GM19099 (cell line): ENCODE measurements at regions not wholly inside any gene's neighbourhood (a gene's known extent, or its start where the extent isn't known, plus 50 kb on each side); places are given as distances from the start of the nearest gene placed in this dataset.

ENCODE experiments used
- POLR2A ChIP-seq: IDR thresholded peaks from 3 replicates; pipeline ENCODE4 v1.6.1; 2011; ENCODE audit warnings: low read depth; ENCODE audit not compliant: insufficient read length; ENCODE audit errors: extremely low read depth

DNA sequence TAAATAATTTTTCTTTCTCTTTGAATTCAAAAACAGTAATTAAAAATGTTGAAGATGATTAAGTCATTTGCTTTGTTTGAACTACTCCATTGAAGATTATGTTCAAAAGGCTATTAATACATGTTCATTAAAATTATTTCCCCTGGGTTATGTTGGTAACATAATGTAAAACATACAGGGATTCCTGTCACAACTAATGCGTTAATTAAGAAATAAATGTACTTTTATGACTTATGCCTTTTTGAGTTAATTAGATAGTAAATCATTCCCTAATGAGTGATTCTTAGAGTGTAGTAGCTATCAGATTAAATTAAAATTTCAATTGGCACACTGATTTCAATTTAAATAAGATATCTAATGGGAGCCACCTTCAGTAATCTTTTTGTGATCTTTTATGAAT is 549.1 kb downstream of the ANKRD50 start:
- TF ChIP-seq POLR2A: no peak

- no peak for TF ChIP-seq POLR2A
These were observed 544.9 kb downstream of the ANKRD50 start for GRCh38 chr4:124167602-124168001.

DNA sequence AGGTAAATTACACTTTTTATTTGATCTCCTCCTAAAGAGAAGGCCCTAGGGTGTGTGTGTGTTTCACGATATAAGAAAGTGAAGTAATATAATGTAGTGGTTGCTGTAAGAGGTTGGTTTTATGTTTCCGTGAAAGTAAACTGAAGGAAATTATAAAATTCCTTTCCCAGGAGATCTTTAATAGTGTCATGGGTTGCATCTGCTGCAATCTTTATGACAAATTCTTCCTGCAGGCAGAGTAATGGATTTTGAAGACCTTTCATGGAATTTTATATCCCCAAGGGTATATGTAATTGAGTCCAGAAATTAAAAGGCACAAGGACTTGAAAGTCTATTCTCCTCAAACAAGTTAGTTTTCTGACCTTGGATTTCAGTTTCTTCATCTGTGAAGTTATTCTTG is 538.6 kb downstream of the ANKRD50 start:
- TF ChIP-seq POLR2A: no peak

DNA sequence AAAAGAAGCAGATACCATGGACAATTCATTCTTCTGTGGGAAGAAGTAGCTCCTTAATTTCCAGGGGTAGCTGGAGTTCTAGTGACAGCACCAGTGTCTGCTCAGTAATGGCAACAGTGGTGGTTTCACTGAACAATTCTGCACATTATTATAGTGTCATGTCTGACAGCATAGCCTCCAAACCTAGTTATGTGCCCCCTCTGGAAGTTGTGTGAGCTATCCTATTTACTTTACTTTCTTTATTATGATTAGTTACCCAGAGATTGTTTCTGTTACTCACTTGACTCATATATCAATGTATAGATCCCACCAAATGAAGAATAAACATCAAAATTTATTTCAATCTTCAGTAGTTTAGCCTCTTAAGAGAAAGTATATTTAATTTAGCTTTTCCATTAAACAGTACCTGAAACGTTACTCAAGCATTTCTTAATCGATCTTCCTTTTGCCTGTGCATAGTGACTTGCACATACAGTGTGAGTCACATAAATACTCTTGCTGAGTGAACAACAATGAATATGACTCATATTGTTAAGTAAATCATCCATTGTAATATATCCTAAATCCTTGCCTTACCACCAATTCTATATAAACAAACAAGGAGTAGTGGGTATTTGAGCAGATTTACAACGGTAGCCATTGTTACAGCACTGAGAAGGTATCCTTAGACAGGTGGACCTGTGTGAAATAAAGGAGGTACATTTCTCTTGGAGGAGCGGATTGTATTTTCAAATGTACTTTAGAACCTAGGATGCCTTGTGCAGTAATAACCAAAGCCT is 534.7 kb downstream of the ANKRD50 start:
- TF ChIP-seq POLR2A: no peak

DNA sequence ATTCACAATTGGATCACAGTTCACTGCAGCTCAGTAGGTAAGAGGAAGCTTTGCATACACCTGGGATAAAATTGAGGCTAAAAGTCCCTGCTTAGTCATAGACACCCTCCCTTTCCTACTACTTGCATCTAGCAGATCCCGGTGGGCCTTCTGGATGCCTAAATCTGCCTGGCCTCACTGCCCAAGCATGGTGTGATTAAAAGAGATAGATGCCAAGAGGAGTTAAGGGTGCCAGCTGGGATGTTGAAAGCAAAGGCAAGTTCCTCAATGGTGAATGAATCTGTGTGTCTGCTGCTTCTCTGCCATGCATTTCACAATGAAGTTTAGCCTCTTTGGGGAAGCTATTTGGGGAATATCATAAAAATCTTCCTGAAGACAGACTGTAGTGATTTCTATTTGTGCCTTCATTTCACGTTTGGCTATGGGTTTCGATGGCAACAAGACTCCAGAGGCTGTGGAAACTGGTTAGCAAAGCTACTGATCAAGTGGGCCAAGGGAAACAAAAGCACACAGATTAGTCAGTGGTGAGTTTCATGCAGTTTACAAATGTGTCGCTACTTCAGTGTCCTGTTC is 534.0 kb downstream of the ANKRD50 start:
- TF ChIP-seq POLR2A: no peak

GRCh38 chr4:124179506-124180186 is 532.9 kb downstream of the ANKRD50 start:
- TF ChIP-seq POLR2A: no peak

DNA sequence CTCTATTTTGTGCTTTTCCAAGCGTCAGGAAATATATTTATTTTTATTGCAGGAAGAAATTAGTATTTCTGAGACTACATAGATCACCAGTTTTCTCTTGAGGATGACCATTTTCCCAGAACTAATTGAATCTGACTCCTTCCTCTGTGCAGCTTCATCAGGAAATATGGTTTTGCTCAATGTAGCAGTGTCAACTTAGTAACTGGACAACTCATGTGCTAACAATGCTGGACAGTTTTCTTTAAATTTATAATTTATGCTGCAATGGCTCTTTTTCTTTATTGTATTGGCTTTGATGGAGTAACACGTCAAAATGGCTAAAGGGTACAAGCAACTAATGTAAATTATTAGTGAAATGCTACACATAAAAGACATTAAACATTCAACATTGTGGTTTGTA is 531.5 kb downstream of the ANKRD50 start:
- no peak for TF ChIP-seq POLR2A

DNA sequence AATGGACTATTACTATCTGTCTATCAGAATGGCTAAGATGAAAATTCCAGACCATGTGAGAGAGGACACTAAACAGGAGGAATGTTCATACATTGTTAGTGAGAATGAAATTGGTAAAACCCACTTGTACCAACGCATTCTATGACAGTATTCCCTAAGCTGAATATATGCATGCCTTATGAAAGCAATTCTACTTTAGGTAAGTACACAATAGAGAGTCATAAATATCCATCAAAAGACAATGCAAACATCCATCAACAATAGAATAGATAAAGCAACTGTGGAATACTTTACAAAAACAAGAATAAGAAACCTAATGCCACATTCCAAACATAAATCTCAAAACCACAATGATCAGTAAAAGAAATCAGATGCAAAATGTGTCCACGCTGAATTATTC is 529.3 kb downstream of the ANKRD50 start:
- no peak for TF ChIP-seq POLR2A

- no peak for TF ChIP-seq POLR2A
These were observed 528.6 kb downstream of the ANKRD50 start for GRCh38 chr4:124183926-124184325.

- no peak for TF ChIP-seq POLR2A
These were observed 527.7 kb downstream of the ANKRD50 start for GRCh38 chr4:124184792-124185191.

GRCh38 chr4:124188595-124188994 is 523.9 kb downstream of the ANKRD50 start:
- no peak for TF ChIP-seq POLR2A

GRCh38 chr4:124189545-124189944 is 523.0 kb downstream of the ANKRD50 start:
- TF ChIP-seq POLR2A: no peak

GRCh38 chr4:124191329-124191728 is 521.2 kb downstream of the ANKRD50 start:
- TF ChIP-seq POLR2A: no peak

DNA sequence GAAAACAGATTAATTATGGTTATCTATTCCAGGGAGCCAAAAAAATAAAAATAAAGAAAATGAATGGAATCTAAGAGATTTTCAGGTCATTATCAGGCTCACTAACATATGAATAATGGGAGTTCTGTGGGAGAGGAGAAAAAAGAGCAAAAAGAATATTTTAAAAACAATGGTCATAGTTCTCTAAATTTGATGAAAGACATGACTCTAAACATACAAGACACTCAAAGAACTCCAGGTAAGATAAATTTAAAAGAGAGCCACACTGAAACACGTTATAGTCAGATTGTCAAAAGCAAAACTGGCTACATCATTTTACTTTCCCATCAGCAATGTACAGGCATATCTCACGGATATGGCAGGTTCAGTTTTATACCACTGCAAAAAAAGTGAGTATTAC is 520.0 kb downstream of the ANKRD50 start:
- TF ChIP-seq POLR2A: no peak

GRCh38 chr4:124199185-124199584 is 513.3 kb downstream of the ANKRD50 start:
- no peak for TF ChIP-seq POLR2A

- TF ChIP-seq POLR2A: no peak
These were observed 512.8 kb downstream of the ANKRD50 start for GRCh38 chr4:124199755-124200154.

- no peak for TF ChIP-seq POLR2A
These were observed 510.9 kb downstream of the ANKRD50 start for GRCh38 chr4:124201636-124202035.

DNA sequence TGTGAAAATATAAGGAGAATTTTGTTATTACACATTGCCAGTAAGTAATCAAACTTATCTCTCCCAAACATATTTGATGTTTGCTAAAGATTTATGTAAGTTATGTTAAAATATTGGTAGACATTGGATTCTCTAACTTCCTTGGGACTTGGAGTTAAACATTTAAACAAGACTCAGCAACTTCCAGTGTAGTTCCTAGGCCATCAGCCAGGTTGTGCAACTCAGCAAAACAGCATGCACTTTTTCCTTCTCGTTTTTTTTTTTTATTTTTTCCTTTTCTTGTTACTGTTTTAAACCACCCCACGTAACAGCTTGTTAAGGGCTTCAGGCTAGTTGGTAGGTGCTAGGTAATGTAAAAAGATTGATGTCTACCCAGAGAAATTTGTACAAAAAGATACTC is 510.4 kb downstream of the ANKRD50 start:
- TF ChIP-seq POLR2A: no peak
